Aorta (tissue), 5 donors: ENCODE measurements at regions not wholly inside any gene's neighbourhood (a gene's known extent, or its start where the extent isn't known, plus 50 kb on each side); places are given as distances from the start of the nearest gene placed in this dataset.
"Not testable (repeated sequence)": the region's sequence is repeated elsewhere in the genome, so short reads cannot be mapped to it uniquely, and the experiment has no call there.

Experiments
- ATAC-seq: fragments of 200-7000 bp; cut with Tn5 transposase; one replicate; pipeline ENCODE4 v1.9.1; 2022; ENCODE audit warnings: moderate library complexity; ENCODE audit not compliant: low FRiP score
- DNase-seq, 2 donors: peaks; one replicate each; pipeline ENCODE4 v3.0.0-alpha.2; 2020
- H3K27ac ChIP-seq, 2 donors: one replicate each; pipeline ENCODE4 v1.5.1; 2013; ENCODE audit warnings: low read length in 2 of 2, mild to moderate bottlenecking in 2 of 2, moderate library complexity in 2 of 2, control low read depth in 1 of 2, inconsistent platforms in 1 of 2, low read depth in 1 of 2
- H3K27me3 ChIP-seq, 2 donors: one replicate each; pipeline ENCODE4 v1.6.1; 2013; ENCODE audit warnings: control low read depth in 1 of 2, low read length in 1 of 2, mild to moderate bottlenecking in 1 of 2, moderate library complexity in 1 of 2; ENCODE audit not compliant: insufficient read depth in 2 of 2, control insufficient read depth in 1 of 2
- H3K36me3 ChIP-seq, 2 donors: one replicate each; pipeline ENCODE4 v1.6.1; 2013; ENCODE audit warnings: control low read depth in 1 of 2, low read length in 1 of 2, mild to moderate bottlenecking in 1 of 2; ENCODE audit not compliant: insufficient read depth in 2 of 2, control insufficient read depth in 1 of 2
- H3K4me1 ChIP-seq, 2 donors: one replicate each; pipeline ENCODE4 v1.6.1; 2013; ENCODE audit warnings: low read length in 2 of 2, control low read depth in 1 of 2, mild to moderate bottlenecking in 1 of 2, moderate library complexity in 1 of 2; ENCODE audit not compliant: insufficient read depth in 2 of 2, control insufficient read depth in 1 of 2
- H3K4me3 ChIP-seq, 2 donors: one replicate each; pipeline ENCODE4 v1.5.1; 2013; ENCODE audit warnings: low read length in 2 of 2, control low read depth in 1 of 2, mild to moderate bottlenecking in 1 of 2
- H3K9me3 ChIP-seq: one replicate; pipeline ENCODE4 v1.6.1; 2013; ENCODE audit warnings: mild to moderate bottlenecking, low read length; ENCODE audit not compliant: control insufficient read depth
- WGBS, 2 donors: extraction: QIAGEN DNeasy Blood & Tissue Kit; methylation state at CpG; one replicate each; pipeline ENCODE4 v1.1.7; 2013; 5-methylcytosine and 5-hydroxymethylcytosine counted together
- intact Hi-C, 2 donors: fragments of 100-400 bp; cut with DNase I; formaldehyde crosslinking; loops; one replicate each; pipeline versions ENCODE4 v1.14.2 to v1.15.0; 2022
- donor health status: healthy with polysubstance abuse.
- donor health status: Bipolar disorder and iron deficiency.
- donor health status: DM: no; HTN: no; CAD: no.
- donor health status: DM: no; HTN: no; CAD: no.
- donor health status: DM: yes; HTN: yes; CAD: no.

- Histone ChIP-seq H3K4me1 (no peaks in the 10 kb centered on the region), H3K27ac (no peak overlapping the region), H3K27me3 (no peaks in the 10 kb centered on the region), H3K9me3 (no peaks in the 10 kb centered on the region), H3K4me3 (no peak overlapping the region), H3K36me3 (no peaks in the 10 kb centered on the region)
- intact Hi-C loops: no loop called here
- no peak for ATAC-seq
- no peak for DNase-seq
Observed at GRCh38 chr7:20488850-20489249, 126.6 kb upstream of the ABCB5 start.

- Histone ChIP-seq H3K27me3 (no peaks in the 10 kb centered on the region), H3K4me1 (no peaks in the 10 kb centered on the region), H3K4me3 (no peak overlapping the region), H3K36me3 (no peaks in the 10 kb centered on the region), H3K27ac (no peak overlapping the region), H3K9me3 (no peaks in the 10 kb centered on the region)
- DNase-seq (no peak), ATAC-seq (no peak)
- intact Hi-C loops: no loop called here
Observed at GRCh38 chr7:20491284-20491683, 124.2 kb upstream of the ABCB5 start.

GRCh38 chr7:20494566-20494965, 120.9 kb upstream of the ABCB5 start:
- ATAC-seq (no peak), DNase-seq (no peak)
- H3K4me3 ChIP-seq: no peak overlapping the region
- H3K9me3 ChIP-seq: no peaks in the 10 kb centered on the region
- H3K27me3 ChIP-seq: no peaks in the 10 kb centered on the region
- intact Hi-C loops: no loop called here
- H3K36me3 ChIP-seq: no peaks in the 10 kb centered on the region
- no peak overlapping the region for H3K27ac ChIP-seq
- no peaks in the 10 kb centered on the region for H3K4me1 ChIP-seq

- H3K27ac ChIP-seq, H3K4me3 ChIP-seq, ATAC-seq, H3K27me3 ChIP-seq, H3K4me1 ChIP-seq, H3K9me3 ChIP-seq, intact Hi-C loops, H3K36me3 ChIP-seq, DNase-seq: not testable (repeated sequence)
- 81 to 86% methylated on average over 3 of the region's 3 CpGs for WGBS, 2 donors
Observed at GRCh38 chr7:20501473-20501872, 114.0 kb upstream of the ABCB5 start.

- no peaks in the 10 kb centered on the region for H3K9me3 ChIP-seq
- no peak overlapping the region for H3K4me3 ChIP-seq
- H3K27me3 ChIP-seq: no peaks in the 10 kb centered on the region
- H3K4me1 ChIP-seq: no peaks in the 10 kb centered on the region
- ATAC-seq (no peak), DNase-seq (no peak)
- H3K27ac ChIP-seq: no peak overlapping the region
- WGBS, 2 donors: 44 to 50% methylated on average over 3 of the region's 3 CpGs
- no peaks in the 10 kb centered on the region for H3K36me3 ChIP-seq
- intact Hi-C loops: no loop called here
Observed at GRCh38 chr7:20503278-20503950, 112.1 kb upstream of the ABCB5 start.

- ATAC-seq (no peak), DNase-seq (no peak)
- intact Hi-C loops: no loop called here
- Histone ChIP-seq H3K9me3 (no peaks in the 10 kb centered on the region), H3K36me3 (no peaks in the 10 kb centered on the region), H3K27ac (no peak overlapping the region), H3K4me1 (no peaks in the 10 kb centered on the region), H3K4me3 (no peak overlapping the region), H3K27me3 (no peaks in the 10 kb centered on the region)
- WGBS, 2 donors: 54 to 56% methylated on average over 3 of the region's 3 CpGs
Observed at GRCh38 chr7:20504060-20504459, 111.4 kb upstream of the ABCB5 start.

- no peaks in the 10 kb centered on the region for H3K36me3 ChIP-seq
- 67 to 88% methylated on average over 2 of the region's 2 CpGs for WGBS, 2 donors
- intact Hi-C loops: no loop called here
- no peaks in the 10 kb centered on the region for H3K27me3 ChIP-seq
- no peaks in the 10 kb centered on the region for H3K9me3 ChIP-seq
- no peaks in the 10 kb centered on the region for H3K4me1 ChIP-seq
- ATAC-seq: no peak
- H3K27ac ChIP-seq: no peak overlapping the region
- no peak for DNase-seq
- H3K4me3 ChIP-seq: no peak overlapping the region
Observed at GRCh38 chr7:20506175-20506574, 109.3 kb upstream of the ABCB5 start.

GRCh38 chr7:20507157-20507556, 108.3 kb upstream of the ABCB5 start:
- Histone ChIP-seq H3K27me3 (no peaks in the 10 kb centered on the region), H3K4me3 (no peak overlapping the region), H3K27ac (no peak overlapping the region), H3K36me3 (no peaks in the 10 kb centered on the region), H3K4me1 (no peaks in the 10 kb centered on the region), H3K9me3 (no peaks in the 10 kb centered on the region)
- no peak for ATAC-seq
- 97 to 100% methylated on average over 1 of the region's 1 CpG for WGBS, 2 donors
- intact Hi-C loops: no loop called here
- no peak for DNase-seq

GRCh38 chr7:20508109-20508508, 107.4 kb upstream of the ABCB5 start:
- ATAC-seq (no peak), DNase-seq (no peak)
- Histone ChIP-seq H3K36me3 (no peaks in the 10 kb centered on the region), H3K27me3 (no peaks in the 10 kb centered on the region), H3K27ac (no peak overlapping the region), H3K9me3 (no peaks in the 10 kb centered on the region), H3K4me1 (no peaks in the 10 kb centered on the region), H3K4me3 (no peak overlapping the region)
- WGBS, 2 donors: 73 to 76% methylated on average over 4 of the region's 4 CpGs
- intact Hi-C loops: no loop called here
